Trophoblast cell (in vitro differentiated cells and primary cell): ENCODE measurements at regions not wholly inside any gene's neighbourhood (a gene's known extent, or its start where the extent isn't known, plus 50 kb on each side); places are given as distances from the start of the nearest gene placed in this dataset.

ENCODE experiments used
- DNase-seq, 2 donors: peaks; one replicate each; pipeline ENCODE4 v3.0.0-alpha.2; 2016
- H2AFZ ChIP-seq: 2 replicates; pipeline ENCODE4 v1.6.1; 2013; ENCODE audit warnings: low read length, moderate library complexity, mild to moderate bottlenecking; ENCODE audit not compliant: insufficient read depth, poor library complexity
- H2AK5ac ChIP-seq: 2 replicates; pipeline ENCODE4 v1.6.1; 2013; ENCODE audit warnings: mild to moderate bottlenecking, low read length
- H2BK120ac ChIP-seq: 2 replicates; pipeline ENCODE4 v1.6.1; 2013; ENCODE audit warnings: low read length, mild to moderate bottlenecking, moderate library complexity; ENCODE audit not compliant: insufficient read depth, poor library complexity
- H2BK12ac ChIP-seq: 2 replicates; pipeline ENCODE4 v1.6.1; 2013; ENCODE audit warnings: mild to moderate bottlenecking, low read length, moderate library complexity
- H2BK5ac ChIP-seq: 2 replicates; pipeline ENCODE4 v1.6.1; 2013; ENCODE audit warnings: low read length, low read depth, moderate library complexity, mild to moderate bottlenecking; ENCODE audit not compliant: poor library complexity
- H3K14ac ChIP-seq: 2 replicates; pipeline ENCODE4 v1.6.1; 2013; ENCODE audit warnings: mild to moderate bottlenecking, low read length
- H3K18ac ChIP-seq: 2 replicates; pipeline ENCODE4 v1.6.1; 2013; ENCODE audit warnings: mild to moderate bottlenecking, low read length
- H3K23ac ChIP-seq: 2 replicates; pipeline ENCODE4 v1.6.1; 2013; ENCODE audit warnings: low read length
- H3K27ac ChIP-seq: 2 replicates; pipeline ENCODE4 v1.5.1; 2013; ENCODE audit warnings: low read depth, mild to moderate bottlenecking, inconsistent platforms, low read length, moderate library complexity
- H3K27me3 ChIP-seq: 2 replicates; pipeline ENCODE4 v1.6.1; 2013; ENCODE audit warnings: inconsistent platforms, mild to moderate bottlenecking, low read length, moderate library complexity; ENCODE audit not compliant: insufficient read depth
- H3K36me3 ChIP-seq, 2 experiments: 1 replicate in 1 of 2; 2 replicates in 1 of 2; pipeline ENCODE4 v1.6.1; 2013; ENCODE audit warnings: low read length in 2 of 2, mild to moderate bottlenecking in 2 of 2, moderate library complexity in 1 of 2; ENCODE audit not compliant: insufficient read depth in 2 of 2, control insufficient read depth in 1 of 2
- H3K4ac ChIP-seq: 2 replicates; pipeline ENCODE4 v1.6.1; 2013; ENCODE audit warnings: low read depth, mild to moderate bottlenecking, low read length, moderate library complexity
- H3K4me1 ChIP-seq, 2 experiments: 1 replicate in 1 of 2; 2 replicates in 1 of 2; pipeline ENCODE4 v1.6.1; 2013; ENCODE audit warnings: low read length in 2 of 2, mild to moderate bottlenecking in 2 of 2, moderate library complexity in 1 of 2; ENCODE audit not compliant: insufficient read depth in 2 of 2, control insufficient read depth in 1 of 2
- H3K4me2 ChIP-seq: 2 replicates; pipeline ENCODE4 v1.6.1; 2013; ENCODE audit warnings: inconsistent platforms, mild to moderate bottlenecking, low read length, moderate library complexity
- H3K4me3 ChIP-seq: 2 replicates; pipeline ENCODE4 v1.5.1; 2013; ENCODE audit warnings: mild to moderate bottlenecking, low read depth, low read length, inconsistent platforms
- H3K79me1 ChIP-seq: one replicate; pipeline ENCODE4 v1.6.1; 2013; ENCODE audit warnings: low read length
- H3K79me2 ChIP-seq: 2 replicates; pipeline ENCODE4 v1.6.1; 2013; ENCODE audit warnings: low read length, mild to moderate bottlenecking; ENCODE audit not compliant: control insufficient read depth, insufficient read depth, poor library complexity
- H3K9ac ChIP-seq: 2 replicates; pipeline ENCODE4 v1.6.1; 2013; ENCODE audit warnings: mild to moderate bottlenecking, low read length
- H3K9me3 ChIP-seq: 2 replicates; pipeline ENCODE4 v1.6.1; 2013; ENCODE audit warnings: low read depth, mild to moderate bottlenecking, control low read depth, inconsistent platforms, low read length; ENCODE audit not compliant: insufficient read depth
- H4K12ac ChIP-seq: 2 replicates; pipeline ENCODE4 v1.6.1; 2013; ENCODE audit warnings: low read depth, mild to moderate bottlenecking, low read length, moderate library complexity
- H4K8ac ChIP-seq: 2 replicates; pipeline ENCODE4 v1.6.1; 2013; ENCODE audit warnings: low read depth, mild to moderate bottlenecking, low read length, moderate library complexity
- H4K91ac ChIP-seq: one replicate; pipeline ENCODE4 v1.6.1; 2013; ENCODE audit warnings: low read depth, mild to moderate bottlenecking, low read length, moderate library complexity
- WGBS: extraction: QIAGEN DNeasy Blood & Tissue Kit; methylation state at CpG from one replicate; pipeline ENCODE4 v1.1.7; 2013; ENCODE audit warnings: missing lambda C conversion rate; ENCODE audit not compliant: insufficient read length, insufficient coverage; ENCODE audit errors: extremely low coverage; 5-methylcytosine and 5-hydroxymethylcytosine counted together

GRCh38 chr2:183952741-183953140, 645.6 kb upstream of the ZNF804A start:
- no peak overlapping the region for H2AK5ac ChIP-seq
- H2BK12ac ChIP-seq = no peak overlapping the region
- no peak overlapping the region for H4K8ac ChIP-seq
- no peak overlapping the region for H3K18ac ChIP-seq
- H3K4ac ChIP-seq = no peak overlapping the region
- H3K9me3 ChIP-seq = no peaks in the 10 kb centered on the region
- no peak overlapping the region for H3K23ac ChIP-seq
- no peak overlapping the region for H4K91ac ChIP-seq
- H3K36me3 ChIP-seq = no peaks in the 10 kb centered on the region
- no peak overlapping the region for H3K9ac ChIP-seq
- no peak for DNase-seq
- H3K4me1 ChIP-seq = no peaks in the 10 kb centered on the region
- H3K14ac ChIP-seq = no peak overlapping the region
- H3K79me2 ChIP-seq = no peaks in the 10 kb centered on the region
- H2BK5ac ChIP-seq = no peak overlapping the region
- no peak overlapping the region for H3K27ac ChIP-seq
- WGBS = no CpG with 5 or more reads among the region's 2 CpGs
- H3K4me2 ChIP-seq = no peak overlapping the region
- no peaks in the 10 kb centered on the region for H3K79me1 ChIP-seq
- no peak overlapping the region for H4K12ac ChIP-seq
- H3K4me3 ChIP-seq = no peak overlapping the region
- no peak overlapping the region for H2BK120ac ChIP-seq
- H2AFZ ChIP-seq = no peak overlapping the region
- no peaks in the 10 kb centered on the region for H3K27me3 ChIP-seq

GRCh38 chr2:183963609-183964008, 634.7 kb upstream of the ZNF804A start:
- H3K79me2 ChIP-seq = no peaks in the 10 kb centered on the region
- no peak overlapping the region for H4K8ac ChIP-seq
- H3K27me3 ChIP-seq = no peaks in the 10 kb centered on the region
- no peak overlapping the region for H2BK12ac ChIP-seq
- no peak for DNase-seq
- H3K27ac ChIP-seq = no peak overlapping the region
- no peaks in the 10 kb centered on the region for H3K4me1 ChIP-seq
- H3K36me3 ChIP-seq = no peaks in the 10 kb centered on the region
- H3K14ac ChIP-seq = no peak overlapping the region
- H4K91ac ChIP-seq = no peak overlapping the region
- no peak overlapping the region for H4K12ac ChIP-seq
- no peaks in the 10 kb centered on the region for H3K79me1 ChIP-seq
- no peaks in the 10 kb centered on the region for H3K9me3 ChIP-seq
- no peak overlapping the region for H2BK120ac ChIP-seq
- H3K4ac ChIP-seq = no peak overlapping the region
- H3K4me2 ChIP-seq = no peak overlapping the region
- H3K9ac ChIP-seq = no peak overlapping the region
- no peak overlapping the region for H3K23ac ChIP-seq
- no peak overlapping the region for H2BK5ac ChIP-seq
- WGBS = no CpG with 5 or more reads among the region's 1 CpG
- H3K4me3 ChIP-seq = no peak overlapping the region
- no peak overlapping the region for H2AFZ ChIP-seq
- H2AK5ac ChIP-seq = no peak overlapping the region
- H3K18ac ChIP-seq = no peak overlapping the region

- DNase-seq = no peak
- Histone ChIP-seq H3K4me3 (no peak overlapping the region), H2BK5ac (no peak overlapping the region), H2BK120ac (no peak overlapping the region), H4K8ac (no peak overlapping the region), H3K79me1 (no peaks in the 10 kb centered on the region), H3K14ac (no peak overlapping the region), H3K9me3 (no peaks in the 10 kb centered on the region), H2AFZ (no peak overlapping the region), H3K79me2 (no peaks in the 10 kb centered on the region), H3K18ac (no peak overlapping the region), H2BK12ac (no peak overlapping the region), H3K27ac (no peak overlapping the region), H3K4me1 (no peaks in the 10 kb centered on the region), H3K4me2 (no peak overlapping the region), H3K36me3 (no peaks in the 10 kb centered on the region), H3K4ac (no peak overlapping the region), H4K91ac (no peak overlapping the region), H2AK5ac (no peak overlapping the region), H3K9ac (no peak overlapping the region), H4K12ac (no peak overlapping the region), H3K23ac (no peak overlapping the region), H3K27me3 (no peaks in the 10 kb centered on the region)
- WGBS = no CpG with 5 or more reads among the region's 1 CpG
Measured at GRCh38 chr2:183964565-183964964, 633.8 kb upstream of the ZNF804A start.

- H3K36me3 ChIP-seq = no peaks in the 10 kb centered on the region
- H2BK120ac ChIP-seq = no peak overlapping the region
- no peak overlapping the region for H4K8ac ChIP-seq
- H3K9ac ChIP-seq = no peak overlapping the region
- H2AK5ac ChIP-seq = no peak overlapping the region
- no peak overlapping the region for H2BK5ac ChIP-seq
- H3K27ac ChIP-seq = no peak overlapping the region
- H3K79me1 ChIP-seq = no peaks in the 10 kb centered on the region
- no peaks in the 10 kb centered on the region for H3K4me1 ChIP-seq
- no peak overlapping the region for H3K18ac ChIP-seq
- H3K14ac ChIP-seq = no peak overlapping the region
- DNase-seq = no peak
- no peak overlapping the region for H3K23ac ChIP-seq
- no peak overlapping the region for H3K4ac ChIP-seq
- no peak overlapping the region for H2BK12ac ChIP-seq
- H3K27me3 ChIP-seq = no peaks in the 10 kb centered on the region
- no peak overlapping the region for H4K91ac ChIP-seq
- H4K12ac ChIP-seq = no peak overlapping the region
- no CpG with 5 or more reads among the region's 6 CpGs for WGBS
- H3K4me2 ChIP-seq = no peak overlapping the region
- no peaks in the 10 kb centered on the region for H3K79me2 ChIP-seq
- no peak overlapping the region for H3K4me3 ChIP-seq
- H3K9me3 ChIP-seq = no peaks in the 10 kb centered on the region
- H2AFZ ChIP-seq = no peak overlapping the region
Measured at GRCh38 chr2:183967756-183968155, 630.6 kb upstream of the ZNF804A start.
